Adrenal gland (tissue), 9 donors: ENCODE measurements at regions not wholly inside any gene's neighbourhood (a gene's known extent, or its start where the extent isn't known, plus 50 kb on each side); places are given as distances from the start of the nearest gene placed in this dataset.

Experiments
- DNase-seq, 7 donors: peaks; one replicate each; pipeline ENCODE4 v3.0.0-alpha.2; 2019 to 2020
- H3K27ac ChIP-seq, 5 donors: fragments of 200-600 bp; sonication (generic) in 4 of 5; 1 replicate in 3 of 5; 2 replicates in 2 of 5; pipeline versions ENCODE4 v1.5.1 to v1.8.0; 2016 to 2020; ENCODE audit warnings: mild to moderate bottlenecking in 1 of 5
- H3K27me3 ChIP-seq: fragments of 200-600 bp; 2 replicates; pipeline ENCODE4 v1.8.0; 2021
- H3K36me3 ChIP-seq, 2 donors: fragments of 200-600 bp; replicated peaks in 1 of 2; 1 replicate in 1 of 2; 2 replicates in 1 of 2; pipeline versions ENCODE4 v1.5.1 to v1.8.0; 2018 to 2022
- H3K4me1 ChIP-seq, 2 donors: fragments of 200-600 bp; replicated peaks in 1 of 2; 1 replicate in 1 of 2; 2 replicates in 1 of 2; pipeline versions ENCODE4 v1.5.1 to v1.8.0; 2018 to 2021
- H3K4me3 ChIP-seq, 4 donors: fragments of 200-600 bp; sonication (generic) in 3 of 4; one replicate each; pipeline ENCODE4 v1.5.1; 2016 to 2018
- H3K9me3 ChIP-seq, 3 donors: fragments of 200-600 bp; sonication (generic) in 1 of 3; replicated peaks in 1 of 3; 1 replicate in 2 of 3; 2 replicates in 1 of 3; pipeline versions ENCODE4 v1.5.1 to v1.8.0; 2016 to 2021
- POLR2A ChIP-seq, 2 donors: fragments of 450-650 bp; IDR thresholded peaks; one replicate each; pipeline ENCODE4 v1.6.1; 2017; ENCODE audit warnings: antibody characterized with exemption in 2 of 2, mild to moderate bottlenecking in 2 of 2, moderate library complexity in 1 of 2
- WGBS, 4 donors: extraction: QIAGEN DNeasy Blood & Tissue Kit in 2 of 4; methylation state at CpG; one replicate each; pipeline versions ENCODE4 v1.1.5 to v1.1.7; 2013 to 2017; 5-methylcytosine and 5-hydroxymethylcytosine counted together
- intact Hi-C, 2 donors: fragments of 100-400 bp; cut with DNase I; formaldehyde crosslinking; loops; one replicate each; pipeline versions ENCODE4 v1.14.1 to v1.15.0; 2022 to 2023
- TF ChIP-seq, protein P1 (sequence below), 6 experiments: fragments of 450-650 bp in 4 of 6; fragments of 200-600 bp in 2 of 6; sonication (generic) in 1 of 6; IDR thresholded peaks; 1 replicate in 5 of 6; 2 replicates in 1 of 6; pipeline versions ENCODE4 v1.5.1 to v1.8.0; 2016 to 2021; ENCODE audit warnings: antibody characterized with exemption in 6 of 6, mild to moderate bottlenecking in 2 of 6, moderate library complexity in 1 of 6
- donor health status: healthy with polysubstance abuse.
- donor health status: Bipolar disorder and iron deficiency.
- donor health status: DM: yes; HTN: yes; CAD: no.
- donor health status: DM: no; HTN: no; CAD: no.
- donor health status: DM: no; HTN: no; CAD: no.

DNA sequence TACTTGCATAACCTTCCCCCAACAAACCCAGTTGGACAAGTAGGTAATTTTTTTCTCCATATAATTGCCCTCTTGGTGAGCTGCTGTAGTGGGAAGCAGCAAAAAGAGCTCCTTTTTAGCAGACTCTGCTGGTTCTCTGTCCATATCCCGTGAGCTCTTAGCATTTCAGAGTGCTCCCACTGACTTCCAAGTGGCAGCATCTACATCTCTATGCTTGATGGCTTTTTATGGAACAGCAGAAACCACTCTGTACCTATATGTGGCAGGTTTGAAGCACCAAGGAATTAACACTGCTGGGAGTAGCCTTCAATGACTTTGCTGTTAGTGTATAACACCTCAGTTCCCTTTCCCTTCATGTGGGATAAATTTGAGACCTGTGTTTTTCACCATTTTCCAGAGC is 168.4 kb upstream of the NHS start:
- no peak for TF ChIP-seq POLR2A (IDR thresholded peaks at IDR 0.05)
- TF ChIP-seq, protein P1, sequence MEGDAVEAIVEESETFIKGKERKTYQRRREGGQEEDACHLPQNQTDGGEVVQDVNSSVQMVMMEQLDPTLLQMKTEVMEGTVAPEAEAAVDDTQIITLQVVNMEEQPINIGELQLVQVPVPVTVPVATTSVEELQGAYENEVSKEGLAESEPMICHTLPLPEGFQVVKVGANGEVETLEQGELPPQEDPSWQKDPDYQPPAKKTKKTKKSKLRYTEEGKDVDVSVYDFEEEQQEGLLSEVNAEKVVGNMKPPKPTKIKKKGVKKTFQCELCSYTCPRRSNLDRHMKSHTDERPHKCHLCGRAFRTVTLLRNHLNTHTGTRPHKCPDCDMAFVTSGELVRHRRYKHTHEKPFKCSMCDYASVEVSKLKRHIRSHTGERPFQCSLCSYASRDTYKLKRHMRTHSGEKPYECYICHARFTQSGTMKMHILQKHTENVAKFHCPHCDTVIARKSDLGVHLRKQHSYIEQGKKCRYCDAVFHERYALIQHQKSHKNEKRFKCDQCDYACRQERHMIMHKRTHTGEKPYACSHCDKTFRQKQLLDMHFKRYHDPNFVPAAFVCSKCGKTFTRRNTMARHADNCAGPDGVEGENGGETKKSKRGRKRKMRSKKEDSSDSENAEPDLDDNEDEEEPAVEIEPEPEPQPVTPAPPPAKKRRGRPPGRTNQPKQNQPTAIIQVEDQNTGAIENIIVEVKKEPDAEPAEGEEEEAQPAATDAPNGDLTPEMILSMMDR (IDR thresholded peaks at IDR 0.05) = no peak
- 60 to 92% (median 66%) methylated on average over 1 of the region's 1 CpG for WGBS, 4 donors
- H3K27ac ChIP-seq = no peak overlapping the region
- no peaks in the 10 kb centered on the region for H3K36me3 ChIP-seq
- intact Hi-C loops = no loop called here
- DNase-seq = no peak
- no peak overlapping the region for H3K4me3 ChIP-seq
- peaks cover 5% of the 10 kb centered on the region for H3K27me3 ChIP-seq
- no peaks in the 10 kb centered on the region for H3K9me3 ChIP-seq
- H3K4me1 ChIP-seq = no peaks in the 10 kb centered on the region

- TF ChIP-seq, protein P1 (IDR thresholded peaks at IDR 0.05) = no peak
- no peak for TF ChIP-seq POLR2A (IDR thresholded peaks at IDR 0.05)
- H3K4me3 ChIP-seq = no peak overlapping the region
- no peak overlapping the region for H3K27ac ChIP-seq
- intact Hi-C loops = no loop called here
- H3K27me3 ChIP-seq = peaks cover 5% of the 10 kb centered on the region
- DNase-seq = no peak
- H3K4me1 ChIP-seq = no peaks in the 10 kb centered on the region
- 59 to 67% (median 62%) methylated on average over 4 of the region's 4 CpGs for WGBS, 4 donors
- H3K36me3 ChIP-seq = no peaks in the 10 kb centered on the region
- no peaks in the 10 kb centered on the region for H3K9me3 ChIP-seq
These were observed 160.0 kb upstream of the NHS start for GRCh38 chrX:17214962-17215361.

GRCh38 chrX:17226736-17227135 is 148.3 kb upstream of the NHS start:
- intact Hi-C loops = no loop called here
- H3K4me1 ChIP-seq = no peaks in the 10 kb centered on the region
- no peaks in the 10 kb centered on the region for H3K27me3 ChIP-seq
- DNase-seq = no peak
- H3K27ac ChIP-seq = no peak overlapping the region
- H3K9me3 ChIP-seq = no peaks in the 10 kb centered on the region
- H3K4me3 ChIP-seq = no peak overlapping the region
- H3K36me3 ChIP-seq = no peaks in the 10 kb centered on the region
- TF ChIP-seq POLR2A (IDR thresholded peaks at IDR 0.05) = no peak
- TF ChIP-seq, protein P1 (IDR thresholded peaks at IDR 0.05) = no peak

DNA sequence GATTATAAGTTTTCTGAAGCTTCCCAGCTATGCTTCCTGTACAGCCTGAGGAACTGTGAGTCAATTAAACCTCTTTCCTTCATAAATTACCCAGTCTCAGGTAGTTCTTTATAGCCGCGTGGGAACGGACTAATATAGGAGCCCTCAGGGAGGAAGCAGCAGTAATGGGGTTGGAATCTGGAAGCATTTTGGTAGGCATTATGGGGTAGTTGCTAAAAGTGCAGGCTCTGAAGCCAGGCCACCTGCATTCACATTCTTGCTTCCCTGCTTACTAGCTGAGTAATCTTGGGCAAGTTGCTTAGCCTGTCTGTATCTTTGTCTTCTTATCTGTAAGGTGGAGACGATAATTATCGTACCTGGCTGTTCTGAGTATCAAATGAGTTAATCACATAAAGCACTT is 137.9 kb upstream of the NHS start:
- 77 to 93% (median 86%) methylated on average over 4 to 5 of the region's 5 CpGs for WGBS, 4 donors
- intact Hi-C loops = no loop called here
- Histone ChIP-seq H3K27me3 (no peaks in the 10 kb centered on the region), H3K4me1 (no peaks in the 10 kb centered on the region), H3K36me3 (no peaks in the 10 kb centered on the region), H3K9me3 (no peaks in the 10 kb centered on the region), H3K4me3 (no peak overlapping the region), H3K27ac (no peak overlapping the region)
- no peak for DNase-seq
- no peak for TF ChIP-seq POLR2A (IDR thresholded peaks at IDR 0.05)
- TF ChIP-seq, protein P1 (IDR thresholded peaks at IDR 0.05) = no peak
